NCI-H446 treated with DMSO at 0.1 percent for 48 hours (cell line): ENCODE measurements at regions not wholly inside any gene's neighbourhood (a gene's known extent, or its start where the extent isn't known, plus 50 kb on each side); places are given as distances from the start of the nearest gene placed in this dataset.
"Not testable (repeated sequence)": the region's sequence is repeated elsewhere in the genome, so short reads cannot be mapped to it uniquely, and the experiment has no call there.

Experiments used
- DNase-seq: peaks from one replicate; lab custom pipeline; 2025; lab: John Stamatoyannopoulos, UW

- no peak for DNase-seq
Measured at GRCh38 chr2:133879703-133880102, 311.4 kb upstream of the NCKAP5 start.

GRCh38 chr2:133882159-133882558 is 313.9 kb upstream of the NCKAP5 start:
- DNase-seq = not testable (repeated sequence)

GRCh38 chr2:133884739-133885381 is 316.6 kb upstream of the NCKAP5 start:
- DNase-seq = peak; percentile 18

- no peak for DNase-seq
Measured at GRCh38 chr2:133885847-133886246, 317.6 kb upstream of the NCKAP5 start.

- DNase-seq = peak; percentile 40
Measured at GRCh38 chr2:133886735-133887675, 318.7 kb upstream of the NCKAP5 start.

GRCh38 chr2:133887676-133888040 is 319.4 kb upstream of the NCKAP5 start:
- DNase-seq = no peak

GRCh38 chr2:133888107-133888506 is 319.8 kb upstream of the NCKAP5 start:
- DNase-seq = no peak

GRCh38 chr2:133888621-133889219 is 320.5 kb upstream of the NCKAP5 start:
- DNase-seq = no peak

- DNase-seq = no peak
Measured at GRCh38 chr2:133892352-133892913, 324.2 kb upstream of the NCKAP5 start.

- DNase-seq = no peak
Measured at GRCh38 chr2:133894429-133894828, 326.2 kb upstream of the NCKAP5 start.

- not testable (repeated sequence) for DNase-seq
Measured at GRCh38 chr2:133897838-133898237, 329.6 kb upstream of the NCKAP5 start.

GRCh38 chr2:133900909-133901308 is 332.6 kb upstream of the NCKAP5 start:
- no peak for DNase-seq

GRCh38 chr2:133906396-133906795 is 338.1 kb upstream of the NCKAP5 start:
- no peak for DNase-seq

- no peak for DNase-seq
Measured at GRCh38 chr2:133906926-133907325, 338.7 kb upstream of the NCKAP5 start.

- no peak for DNase-seq
Measured at GRCh38 chr2:133908171-133908570, 339.9 kb upstream of the NCKAP5 start.

GRCh38 chr2:133918141-133918540 is 335.7 kb upstream of the MGAT5 start:
- DNase-seq = no peak

GRCh38 chr2:133919285-133919684 is 334.6 kb upstream of the MGAT5 start:
- no peak for DNase-seq

GRCh38 chr2:133927894-133928293 is 326.0 kb upstream of the MGAT5 start:
- no peak for DNase-seq

- DNase-seq = no peak
Measured at GRCh38 chr2:133936096-133936495, 317.8 kb upstream of the MGAT5 start.

- no peak for DNase-seq
Measured at GRCh38 chr2:133936601-133937000, 317.3 kb upstream of the MGAT5 start.

GRCh38 chr2:133937669-133938068 is 316.2 kb upstream of the MGAT5 start:
- no peak for DNase-seq

GRCh38 chr2:133940134-133940533 is 313.7 kb upstream of the MGAT5 start:
- no peak for DNase-seq

GRCh38 chr2:133941666-133942065 is 312.2 kb upstream of the MGAT5 start:
- no peak for DNase-seq
